ENCODE measurements at regions not wholly inside any gene's neighbourhood (a gene's known extent, or its start where the extent isn't known, plus 50 kb on each side); places are given as distances from the start of the nearest gene placed in this dataset.

DNA sequence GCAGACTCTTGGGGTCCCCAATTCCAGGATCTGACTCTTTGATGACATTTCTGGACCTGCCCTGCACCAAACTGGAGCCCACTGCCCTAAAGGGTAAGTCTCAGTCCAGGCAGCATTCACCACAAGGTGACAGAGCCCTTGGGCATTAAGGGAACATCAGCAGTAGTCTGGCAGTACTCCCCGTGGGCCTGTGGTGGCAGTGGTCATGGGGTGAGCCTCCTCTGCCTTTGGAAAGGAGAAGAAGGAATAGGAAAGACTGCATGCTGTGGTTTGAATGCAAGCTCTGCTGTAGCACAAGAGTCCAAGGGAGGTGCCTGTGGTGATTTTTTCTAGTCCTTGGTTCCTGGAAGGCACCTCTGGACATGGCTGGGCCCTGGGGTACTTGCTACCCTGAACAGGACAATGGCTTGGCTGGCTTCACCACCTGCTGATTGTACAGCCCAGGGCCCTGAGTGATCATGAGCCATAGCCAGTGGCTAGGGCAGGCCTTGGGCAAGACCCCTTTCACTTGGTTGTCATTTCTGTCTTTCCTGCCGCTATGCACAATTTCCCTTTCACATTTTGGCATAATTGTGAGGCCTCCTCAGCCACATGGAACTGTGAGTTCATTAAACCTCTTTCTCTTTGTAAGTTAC, 160.7 kb upstream of the GRIA4 start:
- TF ChIP-seq CTCF (IDR thresholded peaks at IDR 0.05; ENCODE audit: poor library complexity, severe bottlenecking) (no peak), RAD21 (conservative IDR thresholded peaks at IDR 0.05) (no peak), POLR2AphosphoS5 (IDR thresholded peaks at IDR 0.05) (no peak), REST (IDR thresholded peaks at IDR 0.05; ENCODE audit: borderline replicate concordance) (no peak), EP300 (conservative IDR thresholded peaks at IDR 0.05; ENCODE audit: poor library complexity, severe bottlenecking) (no peak), SMC3 (conservative IDR thresholded peaks at IDR 0.05; ENCODE audit: poor library complexity) (no peak)
